AG09309 (cell line): ENCODE measurements at regions not wholly inside any gene's neighbourhood (a gene's known extent, or its start where the extent isn't known, plus 50 kb on each side); places are given as distances from the start of the nearest gene placed in this dataset.

Source experiments
- DNase-seq: peaks from one replicate; pipeline ENCODE4 v3.0.0-alpha.2; 2010; ENCODE audit warnings: low read depth
- H3K4me3 ChIP-seq: 2 replicates; pipeline ENCODE4 v1.5.1; 2011; ENCODE audit warnings: mild to moderate bottlenecking, low read depth, low read length, moderate library complexity; ENCODE audit not compliant: control insufficient read depth
- CTCF ChIP-seq: IDR thresholded peaks from 2 replicates; pipeline ENCODE4 v1.5.1; 2011; ENCODE audit warnings: mild to moderate bottlenecking, low read depth, low read length, inconsistent platforms; ENCODE audit not compliant: insufficient read depth, control insufficient read depth; ENCODE audit errors: missing control alignments

DNA sequence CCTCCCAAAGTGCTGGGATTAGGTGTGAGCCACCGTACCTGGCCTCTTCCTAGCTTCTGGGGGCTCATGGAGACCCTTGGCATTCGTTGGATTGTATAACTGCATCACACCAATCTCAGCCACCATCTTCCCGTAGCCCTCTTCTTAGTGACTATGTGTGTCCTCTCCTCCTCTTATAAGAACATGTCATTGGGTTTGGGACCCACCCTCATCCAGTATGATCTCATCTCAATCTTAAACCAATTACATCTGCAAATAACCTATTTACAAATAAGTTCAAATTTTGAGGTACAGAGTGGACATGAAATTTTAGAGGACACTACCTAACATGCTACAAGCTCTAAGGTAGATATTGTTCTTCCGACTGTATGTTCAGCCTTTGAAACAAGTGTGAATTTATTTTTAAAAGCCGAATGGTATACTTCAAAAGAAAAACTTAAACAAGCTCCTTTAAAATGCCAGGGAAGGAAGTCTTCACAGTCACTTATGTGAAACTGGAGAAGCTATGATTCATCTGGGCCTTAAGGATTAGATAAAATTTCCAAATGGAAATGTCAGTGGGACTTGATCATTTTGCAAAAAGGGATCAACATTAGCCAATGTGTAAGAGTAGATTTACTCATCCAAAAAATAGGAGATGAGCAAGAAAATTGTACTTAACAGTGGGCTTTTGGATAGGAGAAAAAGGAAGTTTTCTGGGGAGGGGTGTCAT is 225.7 kb downstream of the MEX3B start:
- H3K4me3 ChIP-seq: no peak overlapping the region
- DNase-seq: no peak
- no peak for TF ChIP-seq CTCF

DNA sequence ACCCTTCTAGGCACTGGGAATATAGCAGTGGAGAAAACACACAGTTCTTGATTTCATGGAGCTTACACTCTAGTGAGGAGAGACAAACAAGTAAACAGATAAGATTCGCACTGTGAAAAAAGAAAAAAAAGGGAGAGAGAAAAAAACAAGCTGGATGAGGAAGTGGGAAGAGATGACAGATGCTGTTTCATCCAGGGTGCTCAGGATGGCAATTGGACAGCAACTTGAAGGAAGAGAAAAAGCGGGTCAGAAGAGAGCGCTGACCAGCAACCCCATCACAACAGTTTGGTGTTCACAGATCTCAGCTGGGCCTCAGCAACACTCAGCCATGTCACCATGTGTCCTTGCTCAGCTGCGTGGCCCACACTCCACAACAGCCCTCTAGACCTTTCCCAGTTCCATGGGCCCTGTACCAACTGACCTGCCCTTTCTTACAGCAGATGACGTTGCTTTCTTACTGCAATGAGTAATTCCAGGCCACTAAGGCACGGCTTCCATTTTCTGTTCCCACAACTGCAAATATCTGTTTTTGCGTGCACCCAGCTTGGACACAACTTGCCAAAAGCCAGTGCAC is 230.8 kb downstream of the MEX3B start:
- TF ChIP-seq CTCF: no peak
- no peak overlapping the region for H3K4me3 ChIP-seq
- DNase-seq: no peak

DNA sequence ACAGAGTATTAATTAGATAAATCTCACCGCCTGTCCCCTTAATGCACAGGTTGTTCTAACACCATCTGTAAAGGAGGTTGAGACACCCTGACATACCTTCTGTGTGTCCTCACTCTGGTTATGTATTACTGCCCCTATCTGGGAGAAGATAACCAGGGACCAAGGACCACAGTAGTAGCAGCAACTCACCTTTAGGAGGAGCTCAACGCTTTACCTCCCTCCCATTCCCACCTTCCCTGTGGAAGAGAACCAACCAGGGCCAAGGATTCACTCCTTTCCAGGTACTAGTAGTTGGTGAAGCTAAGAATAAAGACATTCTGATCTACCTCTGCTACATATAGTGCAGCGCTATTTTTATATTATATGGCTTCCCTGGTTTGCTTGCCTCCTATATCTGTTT is 232.6 kb downstream of the MEX3B start:
- no peak for DNase-seq
- no peak for TF ChIP-seq CTCF
- no peak overlapping the region for H3K4me3 ChIP-seq

- no peak for DNase-seq
- no peak for TF ChIP-seq CTCF
- no peak overlapping the region for H3K4me3 ChIP-seq
These were observed 233.4 kb downstream of the MEX3B start for GRCh38 chr15:81812456-81812855.

- no peak overlapping the region for H3K4me3 ChIP-seq
- no peak for DNase-seq
- TF ChIP-seq CTCF: no peak
These were observed 234.1 kb downstream of the MEX3B start for GRCh38 chr15:81811736-81812135.

- no peak for TF ChIP-seq CTCF
- no peak for DNase-seq
These were observed 236.3 kb downstream of the MEX3B start for GRCh38 chr15:81809543-81809942.

DNA sequence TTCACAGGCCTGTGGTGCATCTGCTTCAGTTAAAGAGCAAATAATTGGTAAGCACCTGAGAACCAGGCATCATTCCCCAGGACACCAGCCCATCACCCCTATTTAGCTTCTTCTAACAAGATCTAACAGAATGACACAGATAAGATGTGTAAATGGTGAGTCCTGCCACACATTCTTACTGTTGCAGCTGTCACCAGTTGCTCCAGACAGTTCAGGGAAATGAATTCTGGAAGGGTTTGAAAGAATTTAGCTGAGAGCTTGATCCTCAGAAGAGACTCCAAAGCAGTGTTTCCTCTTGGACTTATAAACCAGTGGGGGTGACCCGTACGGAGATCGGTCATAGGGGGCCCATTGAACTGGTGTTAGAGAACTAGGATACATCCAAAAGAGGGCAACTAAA is 238.0 kb downstream of the MEX3B start:
- no peak for TF ChIP-seq CTCF
- no peak for DNase-seq
- H3K4me3 ChIP-seq: no peak overlapping the region

More at GRCh38 chr15:81809543-81809942, 236.3 kb downstream of the MEX3B start:
- no peak overlapping the region for H3K4me3 ChIP-seq
